Spleen (tissue), 11 donors: ENCODE measurements at regions not wholly inside any gene's neighbourhood (a gene's known extent, or its start where the extent isn't known, plus 50 kb on each side); places are given as distances from the start of the nearest gene placed in this dataset.

Experiments
- DNase-seq: peaks from one replicate; pipeline ENCODE4 v3.0.0-alpha.2; 2020
- H3K27ac ChIP-seq, 8 donors: fragments of 200-600 bp; sonication (generic) in 7 of 8; 1 replicate in 4 of 8; 2 replicates in 4 of 8; pipeline versions ENCODE4 v1.5.0 to v1.8.0; 2016 to 2021; ENCODE audit warnings: inconsistent platforms in 4 of 8, mild to moderate bottlenecking in 4 of 8, moderate library complexity in 1 of 8
- H3K27me3 ChIP-seq, 7 donors: fragments of 200-600 bp; sonication (generic) in 6 of 7; replicated peaks in 1 of 7; 1 replicate in 4 of 7; 2 replicates in 3 of 7; pipeline versions ENCODE4 v1.5.0 to v1.8.0; 2016 to 2021; ENCODE audit warnings: inconsistent platforms in 3 of 7, mild to moderate bottlenecking in 1 of 7
- H3K36me3 ChIP-seq, 6 donors: fragments of 200-600 bp; sonication (generic) in 5 of 6; 1 replicate in 4 of 6; 2 replicates in 2 of 6; pipeline versions ENCODE4 v1.5.0 to v1.8.0; 2016 to 2021; ENCODE audit warnings: inconsistent platforms in 2 of 6
- H3K4me1 ChIP-seq, 6 donors: fragments of 200-600 bp; sonication (generic) in 5 of 6; 1 replicate in 3 of 6; 2 replicates in 3 of 6; pipeline versions ENCODE4 v1.5.0 to v1.8.0; 2016 to 2021; ENCODE audit warnings: inconsistent platforms in 3 of 6
- H3K4me3 ChIP-seq, 8 donors: fragments of 200-600 bp; sonication (generic) in 7 of 8; 1 replicate in 4 of 8; 2 replicates in 4 of 8; pipeline versions ENCODE4 v1.5.0 to v1.8.0; 2016 to 2021; ENCODE audit warnings: inconsistent platforms in 4 of 8, mild to moderate bottlenecking in 4 of 8, moderate library complexity in 2 of 8
- H3K9me3 ChIP-seq, 8 donors: fragments of 200-600 bp; sonication (generic) in 7 of 8; 1 replicate in 4 of 8; 2 replicates in 4 of 8; pipeline versions ENCODE4 v1.5.0 to v1.8.0; 2016 to 2021; ENCODE audit warnings: inconsistent platforms in 4 of 8
- POLR2A ChIP-seq, 3 donors: fragments of 450-650 bp; IDR thresholded peaks; one replicate each; pipeline ENCODE4 v1.5.1; 2017; ENCODE audit warnings: antibody characterized with exemption in 3 of 3, mild to moderate bottlenecking in 1 of 3
- POLR2AphosphoS5 ChIP-seq, 3 donors: sonication (generic); formaldehyde crosslinking; IDR thresholded peaks; one replicate each; pipeline ENCODE4 v1.5.1; 2017; ENCODE audit warnings: antibody characterized with exemption in 3 of 3
- WGBS, 5 donors: extraction: QIAGEN DNeasy Blood & Tissue Kit in 3 of 5; methylation state at CpG; one replicate each; pipeline versions ENCODE4 v1.1.5 to v1.1.7; 2013 to 2018; 5-methylcytosine and 5-hydroxymethylcytosine counted together
- intact Hi-C: fragments of 100-400 bp; cut with DNase I; formaldehyde crosslinking; loops from one replicate; pipeline ENCODE4 v1.15.0; 2023; ENCODE audit warnings: low total_unique reads
- TF ChIP-seq, protein P1 (sequence below), 11 experiments: fragments of 200-600 bp in 7 of 11; fragments of 450-650 bp in 4 of 11; sonication (generic) in 4 of 11; IDR thresholded peaks in 8 of 11; conservative IDR thresholded peaks in 3 of 11; 1 replicate in 7 of 11; 2 replicates in 4 of 11; pipeline versions ENCODE4 v1.4.0 to v1.8.0; 2016 to 2021; ENCODE audit warnings: antibody characterized with exemption in 11 of 11, inconsistent platforms in 4 of 11, mild to moderate bottlenecking in 1 of 11
- donor health status: healthy with polysubstance abuse.
- donor health status: DM: no; HTN: no; CAD: no; lungs with moderate emphysema.
- donor health status: DM: no; HTN: no; CAD: no.
- donor health status: Bipolar disorder and iron deficiency.
- donor health status: healthy.
- donor health status: DM: no; HTN: no; CAD: no.
- donor health status: DM: yes; HTN: yes; CAD: no.

DNA sequence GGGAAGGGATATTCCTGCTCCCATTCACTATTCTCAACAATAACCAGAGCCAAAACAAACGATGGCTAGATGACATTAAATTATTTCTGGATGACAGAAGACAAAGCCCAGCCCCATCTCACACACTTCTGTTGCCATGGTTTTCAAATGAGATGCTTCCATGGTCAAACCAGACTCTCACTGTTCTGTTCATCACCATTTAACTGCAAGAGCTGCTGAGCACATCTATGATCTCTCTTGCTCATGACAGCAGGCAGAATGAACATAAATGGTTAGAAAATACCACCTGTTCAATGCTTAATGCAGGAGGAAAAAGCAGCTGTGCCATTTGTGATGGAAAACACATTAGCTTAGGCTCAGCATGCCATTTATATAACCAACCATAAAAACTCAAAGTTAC is 758.6 kb upstream of the ZWINT start:
- H3K4me1 ChIP-seq: no peaks in the 10 kb centered on the region
- WGBS, 5 donors: 36 to 65% (median 49%) methylated on average over 1 of the region's 1 CpG
- H3K36me3 ChIP-seq: no peaks in the 10 kb centered on the region
- no peak for DNase-seq
- TF ChIP-seq POLR2AphosphoS5 (IDR thresholded peaks at IDR 0.05): no peak
- TF ChIP-seq, protein P1, sequence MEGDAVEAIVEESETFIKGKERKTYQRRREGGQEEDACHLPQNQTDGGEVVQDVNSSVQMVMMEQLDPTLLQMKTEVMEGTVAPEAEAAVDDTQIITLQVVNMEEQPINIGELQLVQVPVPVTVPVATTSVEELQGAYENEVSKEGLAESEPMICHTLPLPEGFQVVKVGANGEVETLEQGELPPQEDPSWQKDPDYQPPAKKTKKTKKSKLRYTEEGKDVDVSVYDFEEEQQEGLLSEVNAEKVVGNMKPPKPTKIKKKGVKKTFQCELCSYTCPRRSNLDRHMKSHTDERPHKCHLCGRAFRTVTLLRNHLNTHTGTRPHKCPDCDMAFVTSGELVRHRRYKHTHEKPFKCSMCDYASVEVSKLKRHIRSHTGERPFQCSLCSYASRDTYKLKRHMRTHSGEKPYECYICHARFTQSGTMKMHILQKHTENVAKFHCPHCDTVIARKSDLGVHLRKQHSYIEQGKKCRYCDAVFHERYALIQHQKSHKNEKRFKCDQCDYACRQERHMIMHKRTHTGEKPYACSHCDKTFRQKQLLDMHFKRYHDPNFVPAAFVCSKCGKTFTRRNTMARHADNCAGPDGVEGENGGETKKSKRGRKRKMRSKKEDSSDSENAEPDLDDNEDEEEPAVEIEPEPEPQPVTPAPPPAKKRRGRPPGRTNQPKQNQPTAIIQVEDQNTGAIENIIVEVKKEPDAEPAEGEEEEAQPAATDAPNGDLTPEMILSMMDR (IDR thresholded peaks at IDR 0.05 in 8 of 11, conservative IDR thresholded peaks at IDR 0.05 in 3 of 11): no peak
- no peak for TF ChIP-seq POLR2A (IDR thresholded peaks at IDR 0.05)
- intact Hi-C loops: no loop called here
- no peaks in the 10 kb centered on the region for H3K27me3 ChIP-seq
- H3K4me3 ChIP-seq: no peak overlapping the region
- peaks cover 0 to 12% (median 6%) of the 10 kb centered on the region in 8 donors for H3K9me3 ChIP-seq
- no peak overlapping the region for H3K27ac ChIP-seq

DNA sequence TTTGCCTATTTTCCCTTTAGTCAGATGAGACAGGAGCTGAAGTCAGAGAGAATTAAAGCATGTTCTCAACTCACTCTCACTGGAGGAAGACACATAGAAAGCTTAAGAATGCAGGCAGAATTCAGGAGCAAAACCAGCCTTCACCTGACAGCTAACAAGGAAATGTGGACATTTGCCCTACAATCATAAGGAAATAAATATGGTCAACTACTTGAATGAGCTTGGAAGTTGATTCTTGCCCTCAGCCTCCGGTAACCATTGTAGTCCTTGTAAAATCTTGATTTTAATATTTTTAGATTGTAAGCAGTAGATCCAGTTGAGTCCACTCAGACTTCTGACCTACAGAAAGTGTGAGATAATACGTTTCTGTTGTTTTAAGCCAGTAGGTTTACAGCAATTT is 752.5 kb upstream of the ZWINT start:
- H3K27ac ChIP-seq: no peak overlapping the region
- TF ChIP-seq POLR2A (IDR thresholded peaks at IDR 0.05): no peak
- TF ChIP-seq, protein P1 (IDR thresholded peaks at IDR 0.05 in 8 of 11, conservative IDR thresholded peaks at IDR 0.05 in 3 of 11): no peak
- no peak for TF ChIP-seq POLR2AphosphoS5 (IDR thresholded peaks at IDR 0.05)
- H3K9me3 ChIP-seq: peaks cover 0 to 11% (median 0%) of the 10 kb centered on the region in 8 donors
- intact Hi-C loops: no loop called here
- 67 to 77% (median 70%) methylated on average over 2 of the region's 2 CpGs for WGBS, 5 donors
- H3K36me3 ChIP-seq: no peaks in the 10 kb centered on the region
- DNase-seq: no peak
- H3K4me1 ChIP-seq: no peaks in the 10 kb centered on the region
- no peak overlapping the region for H3K4me3 ChIP-seq
- no peaks in the 10 kb centered on the region for H3K27me3 ChIP-seq

DNA sequence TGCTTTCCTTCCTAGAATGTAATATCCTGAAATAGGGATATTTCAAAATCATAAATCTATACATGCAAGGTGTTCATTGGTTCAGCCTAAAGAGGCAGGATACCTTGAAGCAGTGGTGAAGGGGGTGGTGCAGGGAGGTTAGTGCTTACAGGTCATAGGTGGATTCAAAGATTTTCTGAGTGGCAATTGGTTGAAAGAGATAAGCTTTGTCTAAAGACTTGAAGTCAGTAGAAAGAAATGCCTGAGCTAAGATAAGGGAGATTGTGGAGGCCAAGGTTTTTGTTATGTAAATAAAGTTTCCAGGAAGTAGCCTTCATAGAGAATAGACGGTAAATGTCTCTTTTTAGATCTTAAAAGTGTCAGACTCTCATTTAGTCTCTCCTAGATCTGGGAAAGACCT is 741.2 kb upstream of the ZWINT start:
- TF ChIP-seq POLR2A (IDR thresholded peaks at IDR 0.05) (no peak), POLR2AphosphoS5 (IDR thresholded peaks at IDR 0.05) (no peak)
- TF ChIP-seq, protein P1 (IDR thresholded peaks at IDR 0.05 in 8 of 11, conservative IDR thresholded peaks at IDR 0.05 in 3 of 11): no peak
- H3K36me3 ChIP-seq: no peaks in the 10 kb centered on the region
- H3K27ac ChIP-seq: no peak overlapping the region
- 16 to 38% (median 35%) methylated on average over 1 of the region's 1 CpG for WGBS, 5 donors
- DNase-seq: no peak
- intact Hi-C loops: no loop called here
- no peak overlapping the region for H3K4me3 ChIP-seq
- no peaks in the 10 kb centered on the region for H3K4me1 ChIP-seq
- no peaks in the 10 kb centered on the region for H3K9me3 ChIP-seq
- no peaks in the 10 kb centered on the region for H3K27me3 ChIP-seq

DNA sequence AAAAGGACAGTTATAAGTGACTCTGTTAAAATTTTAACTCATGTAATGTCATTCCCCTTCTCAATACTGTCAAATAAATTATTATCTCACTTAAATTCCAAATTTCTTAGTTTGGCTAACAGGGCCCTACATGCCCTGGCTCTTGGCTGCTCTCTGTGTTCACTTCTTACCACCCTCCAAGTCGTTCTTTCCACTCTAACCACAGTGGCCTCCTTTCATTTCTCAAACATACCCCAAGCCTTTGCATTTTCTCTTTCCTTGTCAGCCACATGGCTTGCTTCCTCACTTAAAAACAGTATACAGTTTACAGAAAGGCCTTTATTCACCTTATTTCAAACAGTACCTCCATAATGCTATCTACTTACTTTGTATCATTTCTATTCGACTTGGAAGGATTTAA is 737.1 kb upstream of the ZWINT start:
- WGBS, 5 donors: 52 to 72% (median 63%) methylated on average over 2 of the region's 2 CpGs
- H3K27ac ChIP-seq: no peak overlapping the region
- no peaks in the 10 kb centered on the region for H3K36me3 ChIP-seq
- no peaks in the 10 kb centered on the region for H3K27me3 ChIP-seq
- no peaks in the 10 kb centered on the region for H3K4me1 ChIP-seq
- no peak overlapping the region for H3K4me3 ChIP-seq
- DNase-seq: no peak
- TF ChIP-seq POLR2AphosphoS5 (IDR thresholded peaks at IDR 0.05) (no peak), POLR2A (IDR thresholded peaks at IDR 0.05) (no peak)
- TF ChIP-seq, protein P1 (IDR thresholded peaks at IDR 0.05 in 8 of 11, conservative IDR thresholded peaks at IDR 0.05 in 3 of 11): no peak
- H3K9me3 ChIP-seq: peaks cover 0 to 18% (median 6%) of the 10 kb centered on the region in 8 donors
- intact Hi-C loops: no loop called here
